ENCODE measurements at regions not wholly inside any gene's neighbourhood (a gene's known extent, or its start where the extent isn't known, plus 50 kb on each side); places are given as distances from the start of the nearest gene placed in this dataset.
A peak's percentile ranks its signal among the peaks of the same experiment; 100 is the strongest.
"Not testable (repeated sequence)": the region's sequence is repeated elsewhere in the genome, so short reads cannot be mapped to it uniquely, and the experiment has no call there.

DNA sequence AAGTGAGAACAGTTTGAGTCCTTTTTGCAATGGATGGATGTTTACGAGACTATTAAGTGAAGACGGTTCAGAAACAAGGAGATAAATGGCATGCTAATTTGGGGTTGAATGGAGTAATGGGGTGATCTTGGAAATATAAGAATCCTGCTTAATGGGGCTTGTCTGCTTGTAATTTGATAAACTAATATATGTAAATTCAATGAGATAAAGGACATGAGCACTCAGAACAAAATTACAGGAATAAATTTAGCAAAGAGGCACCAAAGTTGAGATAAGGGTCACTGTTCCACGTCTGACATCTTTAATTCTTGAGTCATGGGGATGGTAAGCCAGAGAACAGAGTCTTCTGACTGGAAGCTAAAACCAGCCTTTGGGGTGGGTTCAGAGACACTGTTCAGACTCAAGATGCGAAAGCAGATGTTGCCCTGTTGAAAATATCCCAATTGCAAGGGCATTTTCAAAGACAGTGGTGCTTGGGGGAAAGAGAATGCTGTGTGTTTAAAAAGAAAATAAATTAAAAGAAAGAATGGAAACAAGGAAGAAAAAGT, 67.8 kb upstream of the CHRNB4 start:
- H3K4me1 ChIP-seq, result peaks cover 6 to 11% (median 9%) of the 10 kb centered on the region in 4 donors
- no peaks in the 10 kb centered on the region for H3K36me3 ChIP-seq
- intact Hi-C loops (cut with DNase I), result loop anchor here (2.0 kb wide), 1 partner anchor 90 kb away; no protein-coding TSS in a partner anchor
- H3K27ac ChIP-seq (replicated peaks in 1 of 4), result no peak overlapping the region
- 85% methylated on average over 4 of the region's 4 CpGs for WGBS
- TF ChIP-seq EP300 (IDR thresholded peaks at IDR 0.05), result no peak
- TF ChIP-seq, protein P1, sequence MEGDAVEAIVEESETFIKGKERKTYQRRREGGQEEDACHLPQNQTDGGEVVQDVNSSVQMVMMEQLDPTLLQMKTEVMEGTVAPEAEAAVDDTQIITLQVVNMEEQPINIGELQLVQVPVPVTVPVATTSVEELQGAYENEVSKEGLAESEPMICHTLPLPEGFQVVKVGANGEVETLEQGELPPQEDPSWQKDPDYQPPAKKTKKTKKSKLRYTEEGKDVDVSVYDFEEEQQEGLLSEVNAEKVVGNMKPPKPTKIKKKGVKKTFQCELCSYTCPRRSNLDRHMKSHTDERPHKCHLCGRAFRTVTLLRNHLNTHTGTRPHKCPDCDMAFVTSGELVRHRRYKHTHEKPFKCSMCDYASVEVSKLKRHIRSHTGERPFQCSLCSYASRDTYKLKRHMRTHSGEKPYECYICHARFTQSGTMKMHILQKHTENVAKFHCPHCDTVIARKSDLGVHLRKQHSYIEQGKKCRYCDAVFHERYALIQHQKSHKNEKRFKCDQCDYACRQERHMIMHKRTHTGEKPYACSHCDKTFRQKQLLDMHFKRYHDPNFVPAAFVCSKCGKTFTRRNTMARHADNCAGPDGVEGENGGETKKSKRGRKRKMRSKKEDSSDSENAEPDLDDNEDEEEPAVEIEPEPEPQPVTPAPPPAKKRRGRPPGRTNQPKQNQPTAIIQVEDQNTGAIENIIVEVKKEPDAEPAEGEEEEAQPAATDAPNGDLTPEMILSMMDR (IDR thresholded peaks at IDR 0.05), result no peak
- no peak for TF ChIP-seq POLR2A (IDR thresholded peaks at IDR 0.05; ENCODE audit: low read depth)
- no peak for TF ChIP-seq POLR2AphosphoS5 (IDR thresholded peaks at IDR 0.05)
- DNase-seq (ENCODE audit: extremely low spot score), result no peak
- H3K27me3 ChIP-seq, result peaks cover 0 to 28% (median 0%) of the 10 kb centered on the region in 4 donors
- peaks cover 0 to 4% (median 0%) of the 10 kb centered on the region in 4 donors for H3K9me3 ChIP-seq
- peak overlapping the region in 1 of 4 donors; percentile 37 for H3K4me3 ChIP-seq

DNA sequence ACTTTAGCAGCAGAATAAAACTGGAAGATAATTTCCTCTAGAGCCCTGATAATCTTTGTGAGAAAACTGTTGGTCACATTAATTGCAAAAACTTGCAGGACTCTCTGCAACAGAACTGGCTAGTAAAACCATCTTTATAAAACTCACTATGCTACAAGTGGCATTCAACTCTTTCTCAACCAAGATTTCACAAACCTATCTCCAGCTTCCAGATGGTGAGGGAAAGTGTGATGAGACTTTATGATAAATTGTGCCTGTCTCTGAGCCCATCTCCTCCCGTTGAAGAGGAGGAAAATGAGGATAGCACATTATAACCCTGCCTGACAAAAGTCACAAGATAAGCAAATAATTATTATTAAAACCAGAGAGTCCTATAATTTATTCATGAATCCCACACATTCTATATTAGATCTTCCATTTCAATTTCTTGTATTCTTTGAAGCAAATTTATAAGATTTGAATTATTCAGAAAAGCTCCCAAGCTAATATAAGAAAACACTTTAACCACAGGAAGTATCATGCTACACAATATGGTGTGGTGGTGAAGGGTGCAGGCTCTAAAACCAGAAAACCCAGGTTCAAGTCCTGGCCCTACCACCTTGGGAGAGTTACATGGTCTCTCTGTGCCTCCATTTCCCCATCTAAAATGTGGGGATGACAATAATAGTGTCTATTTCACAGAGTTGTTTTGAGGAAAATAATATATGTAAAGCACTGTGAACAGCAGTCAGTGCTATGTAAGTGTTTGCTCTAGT, 65.6 kb upstream of the CHRNB4 start:
- DNase-seq (ENCODE audit: extremely low spot score); H3K27ac ChIP-seq (replicated peaks in 1 of 4); H3K4me3 ChIP-seq; H3K36me3 ChIP-seq; intact Hi-C loops (cut with DNase I); H3K9me3 ChIP-seq: not testable (repeated sequence)
- H3K27me3 ChIP-seq, result peaks cover 0 to 42% (median 2%) of the 10 kb centered on the region in 4 donors
- 35% methylated on average over 1 of the region's 1 CpG for WGBS
- peaks cover 6 to 11% (median 9%) of the 10 kb centered on the region in 4 donors for H3K4me1 ChIP-seq

DNA sequence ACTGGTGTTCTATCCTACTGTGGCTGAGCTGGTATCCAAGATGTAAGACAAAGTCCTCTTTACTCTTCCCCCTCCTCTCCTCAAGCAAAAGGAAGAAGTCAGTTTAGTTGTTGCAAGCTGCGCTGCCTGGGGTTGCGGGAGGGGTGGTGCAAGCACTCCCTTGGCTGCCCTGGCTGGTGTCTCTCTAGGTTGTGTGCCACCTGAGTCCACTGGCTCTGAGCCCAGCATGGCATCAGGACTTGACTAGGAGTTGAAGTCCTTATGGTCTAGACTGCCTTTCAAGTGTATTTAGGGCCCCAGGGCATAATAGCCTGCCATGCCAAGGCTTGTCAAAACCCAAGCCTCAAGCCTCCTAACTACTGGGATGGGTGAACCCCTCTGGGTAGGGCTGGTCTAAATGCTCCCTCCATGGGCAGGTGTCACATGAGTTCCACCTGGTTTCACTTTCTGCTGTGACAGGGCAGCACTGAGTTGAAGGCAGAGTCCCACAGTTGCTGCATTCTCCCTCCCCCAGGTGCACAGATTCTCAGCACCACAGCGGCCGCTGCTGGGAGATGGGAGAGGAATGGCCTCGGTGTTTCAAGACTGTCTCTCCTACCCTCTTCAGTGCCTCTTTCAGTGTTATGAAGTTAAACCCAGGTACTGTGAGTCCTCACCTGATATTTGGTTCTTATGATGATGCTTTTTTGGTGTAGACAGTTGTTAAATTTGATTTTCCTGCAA, 62.5 kb upstream of the CHRNB4 start:
- H3K27me3 ChIP-seq, result peaks cover 0 to 33% (median 3%) of the 10 kb centered on the region in 4 donors
- intact Hi-C loops (cut with DNase I); H3K36me3 ChIP-seq; H3K27ac ChIP-seq (replicated peaks in 1 of 4); H3K4me1 ChIP-seq; H3K9me3 ChIP-seq; H3K4me3 ChIP-seq: not testable (repeated sequence)
- 98% methylated on average over 5 of the region's 5 CpGs for WGBS
- peak; percentile 57 for DNase-seq (ENCODE audit: extremely low spot score)

DNA sequence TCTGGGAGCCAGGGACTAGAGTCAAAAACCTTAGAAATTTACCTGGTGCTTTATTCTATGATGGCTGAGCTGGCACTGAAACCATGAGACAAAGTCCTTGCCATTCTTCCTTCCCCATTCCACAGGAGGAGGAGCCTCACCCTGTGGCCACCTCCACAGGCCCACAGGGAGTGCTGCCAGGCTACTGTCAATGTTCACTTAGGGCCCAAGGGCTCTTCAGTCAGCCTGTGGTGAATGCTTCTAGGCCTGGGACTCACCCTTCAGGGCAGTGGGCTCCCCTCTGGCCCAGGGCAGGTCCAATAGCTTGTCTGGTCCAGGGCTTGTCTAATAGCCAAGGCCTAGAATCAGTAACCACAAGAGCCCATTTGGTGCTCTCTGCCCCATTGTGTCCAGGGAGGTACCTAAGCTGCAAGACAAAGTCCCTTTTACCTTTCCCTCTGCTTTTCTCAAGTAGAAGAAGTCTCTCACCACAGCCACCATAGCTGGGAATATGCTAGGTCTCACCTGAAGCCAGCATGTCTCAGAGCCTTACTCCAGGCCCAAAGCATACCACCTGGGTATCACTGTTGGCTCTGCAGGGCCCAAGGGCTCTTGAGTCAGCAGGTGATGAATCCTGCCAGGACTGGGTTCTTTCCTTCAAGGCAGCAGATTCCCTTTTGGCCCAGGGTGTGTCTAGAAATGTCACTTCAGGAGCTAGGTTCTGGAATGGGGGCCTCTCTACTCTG, 61.8 kb upstream of the CHRNB4 start:
- peaks cover 0 to 29% (median 3%) of the 10 kb centered on the region in 4 donors for H3K27me3 ChIP-seq
- H3K4me3 ChIP-seq, result no peak overlapping the region
- TF ChIP-seq, protein P1 (IDR thresholded peaks at IDR 0.05), result no peak
- TF ChIP-seq POLR2AphosphoS5 (IDR thresholded peaks at IDR 0.05) (no peak), POLR2A (IDR thresholded peaks at IDR 0.05; ENCODE audit: low read depth) (no peak), EP300 (IDR thresholded peaks at IDR 0.05) (no peak)
- intact Hi-C loops (cut with DNase I), result no loop called here
- no peak overlapping the region for H3K27ac ChIP-seq (replicated peaks in 1 of 4)
- no peaks in the 10 kb centered on the region for H3K4me1 ChIP-seq
- peak; percentile 60 for DNase-seq (ENCODE audit: extremely low spot score)
- peaks cover 0 to 4% (median 0%) of the 10 kb centered on the region in 4 donors for H3K9me3 ChIP-seq
- H3K36me3 ChIP-seq, result no peaks in the 10 kb centered on the region

DNA sequence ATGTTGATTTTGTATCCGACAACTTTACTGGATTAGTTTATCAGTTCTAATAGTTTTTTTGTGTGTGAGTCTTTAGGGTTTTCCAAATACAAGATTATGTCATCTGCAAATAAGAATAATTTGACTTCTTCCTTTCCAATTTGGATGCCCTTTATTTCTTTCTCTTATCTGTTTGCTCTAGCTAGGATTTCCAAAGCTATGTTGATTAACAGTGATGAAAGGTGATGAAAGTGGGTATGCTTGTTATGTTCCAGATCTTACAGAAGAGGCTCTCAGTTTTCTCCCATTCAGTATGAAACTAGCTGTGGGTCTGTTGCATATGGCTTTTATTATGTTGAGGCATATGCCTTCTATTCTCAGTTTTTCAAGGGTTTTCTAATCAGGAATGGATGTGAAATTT, 56.4 kb upstream of the CHRNB4 start:
- no peak for DNase-seq (ENCODE audit: extremely low spot score)
- Histone ChIP-seq H3K4me3 (no peak overlapping the region), H3K9me3 (no peaks in the 10 kb centered on the region), H3K36me3 (no peaks in the 10 kb centered on the region), H3K27me3 (peaks cover 0 to 6% (median 3%) of the 10 kb centered on the region in 4 donors), H3K27ac (replicated peaks in 1 of 4) (no peak overlapping the region), H3K4me1 (no peaks in the 10 kb centered on the region)
- intact Hi-C loops (cut with DNase I), result no loop called here
- WGBS, result 95% methylated on average over 1 of the region's 1 CpG
- TF ChIP-seq EP300 (IDR thresholded peaks at IDR 0.05), result no peak
- no peak for TF ChIP-seq POLR2AphosphoS5 (IDR thresholded peaks at IDR 0.05)
- TF ChIP-seq, protein P1 (IDR thresholded peaks at IDR 0.05), result no peak
- TF ChIP-seq POLR2A (IDR thresholded peaks at IDR 0.05; ENCODE audit: low read depth), result no peak

All from esophagus muscularis mucosa (tissue), 4 donors.